K562 (cell line): ENCODE measurements at regions not wholly inside any gene's neighbourhood (a gene's known extent, or its start where the extent isn't known, plus 50 kb on each side); places are given as distances from the start of the nearest gene placed in this dataset.

Experiments used
- ATAC-seq: fragments of 200-7000 bp; cut with Tn5 transposase; 3 replicates; pipeline ENCODE4 v1.9.1; 2020; ENCODE audit warnings: moderate library complexity
- BruUV-seq: library from RNA; stranded (reverse); fragments of 400-500 nt; replicated peaks from 2 replicates; lab custom pipeline; 2021; lab: Mats Ljungman, UMichigan
- CTCF ChIA-PET: fragments of 300-600 bp; formaldehyde crosslinking; extraction: SDS; loops from one replicate; lab custom pipeline; 2021; ENCODE audit warnings: low intra/inter-chr PET ratio; lab: Yijun Ruan, JAX
- POLR2A ChIA-PET: fragments of 300-600, 350-650 bp; sonication (Branson Sonifier 250); formaldehyde crosslinking; extraction: SDS; loops from one replicate; lab custom pipeline; 2021; ENCODE audit warnings: antibody characterized with exemption, inconsistent platforms; lab: Yijun Ruan, JAX
- DNase-seq, 4 experiments: peaks; one replicate each; pipeline versions ENCODE4 v3.0.0 to v3.0.0-alpha.2; 2011 to 2018; ENCODE audit warnings: low spot score in 3 of 4, mixed read lengths in 3 of 4; ENCODE audit errors: extremely low read depth in 1 of 4
- FAIRE-seq: peaks from 2 replicates; lab custom pipeline; 2011; peaks lifted over from hg19 to GRCh38; lab: Jason Lieb, UNC
- H2AFZ ChIP-seq: 2 replicates; pipeline ENCODE4 v1.6.0; 2011; ENCODE audit warnings: low read depth, low read length, control low read depth, inconsistent platforms
- H3K27ac ChIP-seq: fragments of 200-600 bp; 3 replicates; pipeline ENCODE4 v1.8.0; 2011; ENCODE audit warnings: low read depth, mild to moderate bottlenecking, control low read depth, inconsistent platforms, low read length, moderate library complexity, mixed read lengths; ENCODE audit errors: extremely low read depth
- H3K27me3 ChIP-seq, 2 experiments: fragments of 300-600 bp in 1 of 2; 2 replicates in 1 of 2; 3 replicates in 1 of 2; pipeline versions ENCODE4 v1.6.0 to v1.8.0; 2011; ENCODE audit warnings: inconsistent platforms in 2 of 2, low read length in 2 of 2, mild to moderate bottlenecking in 1 of 2, mixed read lengths in 1 of 2, moderate library complexity in 1 of 2; ENCODE audit not compliant: control insufficient read depth in 2 of 2, insufficient read depth in 2 of 2
- H3K36me3 ChIP-seq: fragments of 300-600 bp; 3 replicates; pipeline ENCODE4 v1.8.0; 2011; ENCODE audit warnings: mild to moderate bottlenecking, low read length, inconsistent platforms; ENCODE audit not compliant: control insufficient read depth, insufficient read depth
- H3K4me1 ChIP-seq, 2 experiments: fragments of 200-600 bp in 1 of 2; replicated peaks in 1 of 2; 2 replicates in 1 of 2; 3 replicates in 1 of 2; pipeline versions ENCODE4 v1.5.1 to v1.8.0; 2011; ENCODE audit warnings: inconsistent platforms in 2 of 2, low read length in 2 of 2, mild to moderate bottlenecking in 1 of 2, mixed read lengths in 1 of 2, moderate library complexity in 1 of 2; ENCODE audit not compliant: control insufficient read depth in 2 of 2, insufficient read depth in 2 of 2
- H3K4me2 ChIP-seq: 2 replicates; pipeline ENCODE4 v1.6.1; 2011; ENCODE audit warnings: low read length, control low read depth, inconsistent platforms, mixed read lengths; ENCODE audit not compliant: insufficient read depth
- H3K4me3 ChIP-seq: fragments of 200-600 bp; sonication (generic), shearing (Covaris generic); 2 replicates; pipeline ENCODE4 v1.5.1; 2016; ENCODE audit warnings: control low read depth, inconsistent platforms
- H3K79me2 ChIP-seq: fragments of 200-600 bp; 3 replicates; pipeline ENCODE4 v1.8.0; 2011; ENCODE audit warnings: low read length, inconsistent platforms; ENCODE audit not compliant: control insufficient read depth, insufficient read depth
- H3K9ac ChIP-seq, 2 experiments: 2 replicates each; pipeline versions ENCODE4 v1.6.0 to v1.6.1; 2011; ENCODE audit warnings: low read depth in 2 of 2, low read length in 2 of 2, control low read depth in 1 of 2, inconsistent platforms in 1 of 2, mild to moderate bottlenecking in 1 of 2, mixed read lengths in 1 of 2; ENCODE audit not compliant: insufficient read depth in 1 of 2
- H3K9me1 ChIP-seq: one replicate; pipeline ENCODE4 v1.6.0; 2011; ENCODE audit warnings: inconsistent platforms, mild to moderate bottlenecking, low read length, moderate library complexity; ENCODE audit not compliant: control insufficient read depth, insufficient read depth
- H3K9me3 ChIP-seq: replicated peaks from 2 replicates; pipeline ENCODE4 v1.5.1; 2011; ENCODE audit warnings: low read depth, low read length, inconsistent platforms; ENCODE audit not compliant: control insufficient read depth, insufficient read depth
- H4K20me1 ChIP-seq: replicated peaks from 2 replicates; pipeline ENCODE4 v1.6.1; 2011; ENCODE audit warnings: low read length, inconsistent platforms, mixed read lengths; ENCODE audit not compliant: control insufficient read depth, insufficient read depth
- BMI1 ChIP-seq: fragments of 150-350 bp; IDR thresholded peaks from 2 replicates; pipeline ENCODE4 v1.6.1; 2014; ENCODE audit warnings: low read length
- BRF1 ChIP-seq: IDR thresholded peaks from 3 replicates; pipeline ENCODE4 v1.6.1; 2011; ENCODE audit warnings: borderline replicate concordance, mild to moderate bottlenecking; ENCODE audit not compliant: insufficient read length; ENCODE audit errors: extremely low read depth
- CCNT2 ChIP-seq: IDR thresholded peaks from 2 replicates; pipeline ENCODE4 v1.6.1; 2011; ENCODE audit warnings: borderline replicate concordance, low read depth, mild to moderate bottlenecking, moderate library complexity, mixed read lengths, low read length; ENCODE audit not compliant: insufficient read length; ENCODE audit errors: extremely low read depth
- GABPB2 ChIP-seq: fragments of 250-450 bp; sonication (Bioruptor Pico); conservative IDR thresholded peaks from 2 replicates; pipeline ENCODE4 v1.5.1; 2021; ENCODE audit warnings: mild to moderate bottlenecking
- KDM2B ChIP-seq: fragments of 250-450 bp; sonication (Bioruptor Pico); IDR thresholded peaks from 2 replicates; pipeline ENCODE4 v1.8.0; 2021; ENCODE audit warnings: mild to moderate bottlenecking, moderate library complexity
- SFPQ ChIP-seq: fragments of 200-400 bp; formaldehyde crosslinking; IDR thresholded peaks from 2 replicates; pipeline ENCODE4 v1.6.1; 2017; ENCODE audit warnings: mild to moderate bottlenecking, low read depth, low read length, moderate library complexity
- TCF7 ChIP-seq: sonication (generic); IDR thresholded peaks from 2 replicates; pipeline ENCODE4 v1.6.1; 2016; ENCODE audit warnings: antibody characterized with exemption, borderline replicate concordance
- ZNF764 ChIP-seq: fragments of 250-450 bp; sonication (Bioruptor Pico); IDR thresholded peaks from 2 replicates; pipeline ENCODE4 v1.4.0; 2020; ENCODE audit warnings: low read depth, mild to moderate bottlenecking, moderate library complexity
- in situ Hi-C: fragments of 300-500 bp; cut with MboI; formaldehyde crosslinking; loops from 4 replicates; pipeline ENCODE4 v1.15.0; 2018; ENCODE audit warnings: inconsistent platforms, mixed read lengths
- intact Hi-C: fragments of 100-400 bp; cut with micrococcal nuclease; formaldehyde crosslinking; loops from 2 replicates; pipeline ENCODE4 v1.14.2; 2022

GRCh38 chr12:30442461-30442860 is 253.2 kb downstream of the IPO8 start:
- POLR2A ChIA-PET: no interaction called here

More at GRCh38 chr12:30442461-30442860, 253.2 kb downstream of the IPO8 start:
- Histone ChIP-seq H2AFZ (no peak overlapping the region), H3K27me3 (peaks cover 0 to 5% of the 10 kb centered on the region in 2 experiments; a peak in 1 of 5 replicates), H3K79me2 (no peaks in the 10 kb centered on the region), H3K27ac (no peak overlapping the region), H3K9ac (no peak overlapping the region), H3K36me3 (no peaks in the 10 kb centered on the region)
- DNase-seq: no peak
- CTCF ChIA-PET: no interaction called here
- no peak for ATAC-seq
- no peak for FAIRE-seq
- intact Hi-C loops: no loop called here
- TF ChIP-seq ZNF764: no peak
- TF ChIP-seq CCNT2: no peak
- no peak for TF ChIP-seq TCF7
- no peak for TF ChIP-seq GABPB2 (CRISPR knock-in tag)
- no peak for TF ChIP-seq SFPQ
- no peak for TF ChIP-seq KDM2B
- TF ChIP-seq BMI1: no peak
- no peak for TF ChIP-seq BRF1
- TF ChIP-seq, all 486 proteins: peak for 0
- Histone ChIP-seq H3K4me1 (no peaks in the 10 kb centered on the region), H3K9me3 (no peaks in the 10 kb centered on the region), H3K4me2 (no peak overlapping the region), H3K4me3 (no peak overlapping the region), H4K20me1 (no peaks in the 10 kb centered on the region), H3K9me1 (no peaks in the 10 kb centered on the region)
- in situ Hi-C loops: no loop called here
- no TSS peak for BruUV-seq
